Liver (tissue), 7 donors: ENCODE measurements at regions not wholly inside any gene's neighbourhood (a gene's known extent, or its start where the extent isn't known, plus 50 kb on each side); places are given as distances from the start of the nearest gene placed in this dataset.
"Not testable (repeated sequence)": the region's sequence is repeated elsewhere in the genome, so short reads cannot be mapped to it uniquely, and the experiment has no call there.

Experiments used
- DNase-seq: peaks from one replicate; pipeline ENCODE4 v3.0.0-alpha.2; 2017; ENCODE audit warnings: low spot score
- H3K27ac ChIP-seq, 2 donors: one replicate each; pipeline ENCODE4 v1.7.0; 2013; ENCODE audit warnings: inconsistent platforms in 2 of 2, low read length in 2 of 2, control low read depth in 1 of 2, low read depth in 1 of 2, mild to moderate bottlenecking in 1 of 2
- H3K27me3 ChIP-seq, 4 donors: one replicate each; pipeline versions ENCODE4 v1.6.1 to v1.7.0; 2013; ENCODE audit warnings: low read length in 3 of 4, inconsistent platforms in 1 of 4, mild to moderate bottlenecking in 1 of 4, moderate library complexity in 1 of 4; ENCODE audit not compliant: control insufficient read depth in 4 of 4, insufficient read depth in 4 of 4
- H3K36me3 ChIP-seq, 4 donors: one replicate each; pipeline versions ENCODE4 v1.6.1 to v1.7.0; 2013; ENCODE audit warnings: low read length in 3 of 4, mild to moderate bottlenecking in 3 of 4, low read depth in 1 of 4, moderate library complexity in 1 of 4; ENCODE audit not compliant: control insufficient read depth in 4 of 4, insufficient read depth in 3 of 4
- H3K4me1 ChIP-seq, 4 donors: one replicate each; pipeline versions ENCODE4 v1.6.1 to v1.7.0; 2013; ENCODE audit warnings: low read length in 3 of 4, mild to moderate bottlenecking in 3 of 4, moderate library complexity in 1 of 4; ENCODE audit not compliant: control insufficient read depth in 4 of 4, insufficient read depth in 4 of 4
- H3K4me3 ChIP-seq, 3 donors: one replicate each; pipeline versions ENCODE4 v1.6.1 to v1.7.0; 2013; ENCODE audit warnings: low read length in 3 of 3, control low read depth in 1 of 3, low read depth in 1 of 3, mild to moderate bottlenecking in 1 of 3
- H3K9ac ChIP-seq, 2 donors: one replicate each; pipeline ENCODE4 v1.7.0; 2013; ENCODE audit warnings: low read length in 2 of 2, mild to moderate bottlenecking in 2 of 2, moderate library complexity in 2 of 2, control low read depth in 1 of 2, low read depth in 1 of 2
- H3K9me3 ChIP-seq, 4 donors: one replicate each; pipeline versions ENCODE4 v1.6.1 to v1.7.0; 2013; ENCODE audit warnings: low read length in 3 of 4; ENCODE audit not compliant: control insufficient read depth in 4 of 4
- ATF3 ChIP-seq: IDR thresholded peaks from 2 replicates; pipeline ENCODE4 v1.6.1; 2016; ENCODE audit warnings: antibody characterized with exemption
- EGR1 ChIP-seq, 2 donors: IDR thresholded peaks; 2 replicates each; pipeline ENCODE4 v1.6.1; 2016 to 2018; ENCODE audit warnings: antibody characterized with exemption in 2 of 2, low read depth in 2 of 2
- FOXA1 ChIP-seq: IDR thresholded peaks from 2 replicates; pipeline ENCODE4 v1.6.1; 2016; ENCODE audit warnings: antibody characterized with exemption
- FOXA2 ChIP-seq: IDR thresholded peaks from 2 replicates; pipeline ENCODE4 v1.6.1; 2016; ENCODE audit warnings: antibody characterized with exemption
- HNF4G ChIP-seq: IDR thresholded peaks from 2 replicates; pipeline ENCODE4 v1.6.1; 2016; ENCODE audit warnings: antibody characterized with exemption
- NR2F2 ChIP-seq: IDR thresholded peaks from 2 replicates; pipeline ENCODE4 v1.6.1; 2016; ENCODE audit warnings: antibody characterized with exemption
- RAD21 ChIP-seq, 2 donors: IDR thresholded peaks; 2 replicates each; pipeline ENCODE4 v1.6.1; 2016; ENCODE audit warnings: antibody characterized with exemption in 2 of 2, mild to moderate bottlenecking in 2 of 2
- REST ChIP-seq: IDR thresholded peaks from 2 replicates; pipeline ENCODE4 v1.6.1; 2016; ENCODE audit warnings: antibody characterized with exemption, mild to moderate bottlenecking
- RXRA ChIP-seq, 2 donors: IDR thresholded peaks; 2 replicates each; pipeline ENCODE4 v1.6.1; 2017 to 2018; ENCODE audit warnings: antibody characterized with exemption in 2 of 2, mild to moderate bottlenecking in 1 of 2
- YY1 ChIP-seq: IDR thresholded peaks from 2 replicates; pipeline ENCODE4 v1.6.1; 2016; ENCODE audit warnings: antibody characterized with exemption, mild to moderate bottlenecking
- ZBTB33 ChIP-seq: IDR thresholded peaks from 2 replicates; pipeline ENCODE4 v1.6.1; 2016; ENCODE audit warnings: antibody characterized with exemption
- whole genome bisulfite sequencing: extraction: QIAGEN DNeasy Blood & Tissue Kit; methylation state at CpG from one replicate; pipeline ENCODE4 v1.1.7; 2013; 5-methylcytosine and 5-hydroxymethylcytosine counted together
- donor health status: healthy.
- donor health status: healthy.
- donor health status: healthy.
- donor health status: healthy.

- Histone ChIP-seq H3K27ac (no peak overlapping the region), H3K9me3 (no peaks in the 10 kb centered on the region), H3K4me3 (no peak overlapping the region), H3K4me1 (no peaks in the 10 kb centered on the region), H3K9ac (no peak overlapping the region), H3K27me3 (no peaks in the 10 kb centered on the region), H3K36me3 (no peaks in the 10 kb centered on the region)
- TF ChIP-seq EGR1 (IDR thresholded peaks at IDR 0.05; ENCODE audit: low read depth in 2 of 2) (no peak), REST (no peak), ZBTB33 (no peak)
- no peak for DNase-seq
- 89% methylated on average over 3 of the region's 3 CpGs for WGBS
Observed at GRCh38 chr17:20823905-20824304, 218.9 kb downstream of the USP22 start.

- no peaks in the 10 kb centered on the region for H3K4me1 ChIP-seq
Observed at GRCh38 chr17:20825539-20825938, 217.3 kb downstream of the USP22 start.

GRCh38 chr17:20840453-20840852 is 202.4 kb downstream of the USP22 start:
- WGBS = 28% methylated on average over 10 of the region's 23 CpGs
- H3K36me3 ChIP-seq, H3K27ac ChIP-seq, DNase-seq, H3K4me1 ChIP-seq, H3K4me3 ChIP-seq, H3K27me3 ChIP-seq, H3K9me3 ChIP-seq, H3K9ac ChIP-seq: not testable (repeated sequence)

More at GRCh38 chr17:20825539-20825938, 217.3 kb downstream of the USP22 start:
- H3K4me3 ChIP-seq = no peak overlapping the region
- H3K27me3 ChIP-seq = peaks cover 0 to under 1% (median 0%) of the 10 kb centered on the region in 4 donors
- no peaks in the 10 kb centered on the region for H3K9me3 ChIP-seq
- 83% methylated on average over 9 of the region's 9 CpGs for WGBS
- DNase-seq = no peak
- H3K9ac ChIP-seq = no peak overlapping the region
- TF ChIP-seq RXRA (IDR thresholded peaks at IDR 0.05) = no peak
- TF ChIP-seq YY1 = no peak
- TF ChIP-seq NR2F2 = no peak
- no peak for TF ChIP-seq RAD21 (IDR thresholded peaks at IDR 0.05)
- no peak for TF ChIP-seq FOXA2
- TF ChIP-seq ATF3 = no peak
- no peak for TF ChIP-seq HNF4G
- TF ChIP-seq FOXA1 = no peak
- H3K36me3 ChIP-seq = no peaks in the 10 kb centered on the region
- H3K27ac ChIP-seq = no peak overlapping the region

- not testable (repeated sequence) for H3K9me3 ChIP-seq, H3K36me3 ChIP-seq, H3K4me3 ChIP-seq, H3K9ac ChIP-seq, H3K27me3 ChIP-seq, H3K27ac ChIP-seq, H3K4me1 ChIP-seq, DNase-seq
- 37% methylated on average over 61 of the region's 62 CpGs for WGBS
Observed at GRCh38 chr17:20840987-20841865, 201.6 kb downstream of the USP22 start.

GRCh38 chr17:20842012-20842411 is 200.8 kb downstream of the USP22 start:
- H3K9ac ChIP-seq, DNase-seq, H3K4me3 ChIP-seq, H3K36me3 ChIP-seq, H3K9me3 ChIP-seq, H3K27ac ChIP-seq, H3K27me3 ChIP-seq, H3K4me1 ChIP-seq: not testable (repeated sequence)
- 78% methylated on average over 14 of the region's 14 CpGs for WGBS
